ENCODE measurements at regions not wholly inside any gene's neighbourhood (a gene's known extent, or its start where the extent isn't known, plus 50 kb on each side); places are given as distances from the start of the nearest gene placed in this dataset.

DNA sequence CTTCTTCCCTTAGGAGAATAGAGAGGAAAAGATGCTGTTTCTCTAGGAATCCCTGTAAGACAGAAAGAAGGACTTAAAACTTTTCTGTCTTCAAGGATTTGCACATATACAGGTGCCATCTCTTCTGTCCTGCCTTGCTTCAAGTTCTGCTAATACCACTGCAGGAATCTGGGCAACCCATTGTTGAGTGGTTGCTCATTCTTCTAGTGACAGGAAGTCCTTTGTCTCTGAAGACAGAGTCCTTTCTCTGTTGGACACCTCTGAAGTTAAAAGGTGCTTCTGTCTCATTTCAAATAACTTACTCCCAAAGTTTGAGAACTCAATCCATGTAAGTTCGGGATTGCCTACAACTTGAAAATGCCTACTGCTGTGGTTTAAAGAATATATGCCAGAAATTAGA is 114.4 kb upstream of the TMTC4 start:
- no peaks in the 10 kb centered on the region for H3K9me1 ChIP-seq (ENCODE audit: control insufficient read depth, insufficient read depth, low read length)
- H4K20me1 ChIP-seq (replicated peaks; ENCODE audit: control insufficient read depth, insufficient read depth, low read length): no peaks in the 10 kb centered on the region
- BruUV-seq (replicated peaks): no TSS peak
- ATAC-seq (no peak), FAIRE-seq (no peak), DNase-seq (ENCODE audit: extremely low read depth in 1 of 4, low spot score in 3 of 4) (no peak)
- TF ChIP-seq MCM5 (IDR thresholded peaks at IDR 0.05; ENCODE audit: low read depth): no peak
- TF ChIP-seq PCBP2 (IDR thresholded peaks at IDR 0.05; ENCODE audit: low read depth, low read length, poor library complexity, severe bottlenecking): no peak
- TF ChIP-seq KLF10 (CRISPR knock-in tag; IDR thresholded peaks at IDR 0.05): no peak
- TF ChIP-seq HDGF (IDR thresholded peaks at IDR 0.05): no peak
- no peak for TF ChIP-seq BMI1 (IDR thresholded peaks at IDR 0.05; ENCODE audit: low read length)
- no peaks in the 10 kb centered on the region for H3K4me1 ChIP-seq (replicated peaks in 1 of 2; ENCODE audit: control insufficient read depth in 2 of 2, insufficient read depth in 2 of 2, low read length in 2 of 2)
- no peak overlapping the region for H3K9ac ChIP-seq (ENCODE audit: insufficient read depth in 1 of 2, low read depth in 2 of 2, low read length in 2 of 2)
- H3K27me3 ChIP-seq (ENCODE audit: control insufficient read depth in 2 of 2, insufficient read depth in 2 of 2, low read length in 2 of 2): no peaks in the 10 kb centered on the region
- H3K27ac ChIP-seq (ENCODE audit: extremely low read depth, low read depth, low read length): no peak overlapping the region
- POLR2A ChIA-PET: no interaction called here
- in situ Hi-C loops (cut with MboI): no loop called here
- H3K4me3 ChIP-seq: no peak overlapping the region
- CTCF ChIA-PET (ENCODE audit: low intra/inter-chr PET ratio): no interaction called here
- WGBS (ENCODE audit: insufficient coverage, low coverage, missing lambda C conversion rate): 0% methylated on average over 1 of the region's 1 CpG
- no peak overlapping the region for H3K4me2 ChIP-seq (ENCODE audit: insufficient read depth, low read length)
- no peaks in the 10 kb centered on the region for H3K79me2 ChIP-seq (ENCODE audit: control insufficient read depth, insufficient read depth, low read length)
- no peaks in the 10 kb centered on the region for H3K9me3 ChIP-seq (replicated peaks; ENCODE audit: control insufficient read depth, insufficient read depth, low read depth, low read length)
- intact Hi-C loops (cut with micrococcal nuclease): no loop called here
- no peak overlapping the region for H2AFZ ChIP-seq (ENCODE audit: low read depth, low read length)
- no peaks in the 10 kb centered on the region for H3K36me3 ChIP-seq (ENCODE audit: control insufficient read depth, insufficient read depth, low read length)

DNA sequence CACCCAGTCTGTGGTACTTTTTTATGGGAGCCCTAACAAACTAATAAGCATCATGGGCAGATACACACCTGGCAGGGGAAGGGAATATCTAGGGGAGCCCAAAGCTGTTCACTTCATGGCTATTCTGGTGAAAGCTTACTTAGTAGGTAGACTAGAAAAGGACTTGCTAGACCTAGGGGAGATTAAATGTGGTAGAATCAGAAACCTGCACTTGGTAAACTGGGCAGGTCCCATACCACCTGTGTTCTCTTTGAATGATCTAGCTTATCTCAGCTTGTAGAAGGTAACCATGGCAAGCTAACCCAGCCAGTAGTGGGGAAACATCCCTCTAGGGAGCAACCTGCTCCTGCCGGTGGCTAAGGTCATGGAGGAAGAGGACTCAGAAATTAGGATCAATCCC is 113.9 kb upstream of the TMTC4 start:
- DNase-seq (ENCODE audit: extremely low read depth in 1 of 4, low spot score in 3 of 4) (no peak), FAIRE-seq (no peak), ATAC-seq (no peak)
- no peaks in the 10 kb centered on the region for H4K20me1 ChIP-seq (replicated peaks; ENCODE audit: control insufficient read depth, insufficient read depth, low read length)
- H3K9me1 ChIP-seq (ENCODE audit: control insufficient read depth, insufficient read depth, low read length): no peaks in the 10 kb centered on the region
- H3K27me3 ChIP-seq (ENCODE audit: control insufficient read depth in 2 of 2, insufficient read depth in 2 of 2, low read length in 2 of 2): no peaks in the 10 kb centered on the region
- in situ Hi-C loops (cut with MboI) (no loop called here), intact Hi-C loops (cut with micrococcal nuclease) (no loop called here)
- BruUV-seq (replicated peaks): no TSS peak
- no peak overlapping the region for H3K27ac ChIP-seq (ENCODE audit: extremely low read depth, low read depth, low read length)
- H3K79me2 ChIP-seq (ENCODE audit: control insufficient read depth, insufficient read depth, low read length): no peaks in the 10 kb centered on the region
- CTCF ChIA-PET (ENCODE audit: low intra/inter-chr PET ratio): no interaction called here
- no peaks in the 10 kb centered on the region for H3K4me1 ChIP-seq (replicated peaks in 1 of 2; ENCODE audit: control insufficient read depth in 2 of 2, insufficient read depth in 2 of 2, low read length in 2 of 2)
- POLR2A ChIA-PET: no interaction called here
- no peaks in the 10 kb centered on the region for H3K9me3 ChIP-seq (replicated peaks; ENCODE audit: control insufficient read depth, insufficient read depth, low read depth, low read length)
- no peak overlapping the region for H3K4me3 ChIP-seq
- no peak overlapping the region for H2AFZ ChIP-seq (ENCODE audit: low read depth, low read length)
- WGBS (ENCODE audit: insufficient coverage, low coverage, missing lambda C conversion rate): 0% methylated on average over 1 of the region's 1 CpG
- no peaks in the 10 kb centered on the region for H3K36me3 ChIP-seq (ENCODE audit: control insufficient read depth, insufficient read depth, low read length)
- H3K4me2 ChIP-seq (ENCODE audit: insufficient read depth, low read length): no peak overlapping the region
- TF ChIP-seq CBX5 (IDR thresholded peaks at IDR 0.05; ENCODE audit: borderline replicate concordance, low read depth) (no peak), RFX1 (IDR thresholded peaks at IDR 0.05) (no peak), DDX20 (tag; IDR thresholded peaks at IDR 0.05; ENCODE audit: low read depth) (no peak), ZBTB7A (IDR thresholded peaks at IDR 0.05; ENCODE audit: borderline replicate concordance, control insufficient read depth, low read depth, low read length) (no peak), ZNF511 (CRISPR knock-in tag; IDR thresholded peaks at IDR 0.05) (no peak), MED1 (CRISPR knock-in tag; IDR thresholded peaks at IDR 0.05; ENCODE audit: borderline replicate concordance) (no peak), ZBTB9 (CRISPR knock-in tag; IDR thresholded peaks at IDR 0.05) (no peak)
- no peak overlapping the region for H3K9ac ChIP-seq (ENCODE audit: insufficient read depth in 1 of 2, low read depth in 2 of 2, low read length in 2 of 2)
